OCI-LY1 (cell line): ENCODE measurements at regions not wholly inside any gene's neighbourhood (a gene's known extent, or its start where the extent isn't known, plus 50 kb on each side); places are given as distances from the start of the nearest gene placed in this dataset.

Source experiments
- H2AFZ ChIP-seq: fragments of 200-600 bp; sonication (generic), shearing (Covaris generic); 2 replicates; pipeline ENCODE4 v1.6.0; 2014; ENCODE audit warnings: antibody characterized with exemption, mild to moderate bottlenecking, low read length
- H3F3A ChIP-seq: fragments of 200-600 bp; sonication (generic), shearing (Covaris generic); 2 replicates; pipeline ENCODE4 v1.6.0; 2014; ENCODE audit warnings: mild to moderate bottlenecking, antibody characterized with exemption, low read length, moderate library complexity; ENCODE audit not compliant: insufficient read depth
- H3K27ac ChIP-seq: fragments of 200-600 bp; sonication (generic); 2 replicates; pipeline ENCODE4 v1.5.1; 2014; ENCODE audit warnings: low read length, mixed run types, mild to moderate bottlenecking, low read depth; ENCODE audit not compliant: poor library complexity, severe bottlenecking
- H3K27me3 ChIP-seq: fragments of 200-600 bp; sonication (generic); 2 replicates; pipeline ENCODE4 v1.6.0; 2014; ENCODE audit warnings: antibody characterized with exemption, mild to moderate bottlenecking, low read length, moderate library complexity; ENCODE audit not compliant: insufficient read depth
- H3K36me3 ChIP-seq: fragments of 200-600 bp; sonication (generic); 2 replicates; pipeline ENCODE4 v1.6.1; 2014; ENCODE audit warnings: mild to moderate bottlenecking, antibody characterized with exemption, low read length, moderate library complexity, mixed read lengths; ENCODE audit not compliant: insufficient read depth
- H3K4me1 ChIP-seq: fragments of 200-600 bp; sonication (generic); 2 replicates; pipeline ENCODE4 v1.5.1; 2014; ENCODE audit warnings: mild to moderate bottlenecking, low read length, moderate library complexity; ENCODE audit not compliant: insufficient read depth, severe bottlenecking
- H3K4me2 ChIP-seq: fragments of 200-600 bp; sonication (generic), shearing (Covaris generic); 2 replicates; pipeline ENCODE4 v1.6.1; 2014; ENCODE audit warnings: low read length
- H3K4me3 ChIP-seq: fragments of 200-600 bp; sonication (generic); 2 replicates; pipeline ENCODE4 v1.5.1; 2014; ENCODE audit warnings: low read length, low read depth, mild to moderate bottlenecking, mixed read lengths; ENCODE audit not compliant: poor library complexity, severe bottlenecking
- H3K79me2 ChIP-seq: fragments of 200-600 bp; shearing (Covaris generic); 2 replicates; pipeline ENCODE4 v1.6.1; 2016; ENCODE audit warnings: mixed run types, low read length, mixed read lengths; ENCODE audit not compliant: insufficient read depth
- H3K9ac ChIP-seq: fragments of 200-600 bp; sonication (generic), shearing (Covaris generic); 2 replicates; pipeline ENCODE4 v1.6.1; 2014; ENCODE audit warnings: mild to moderate bottlenecking, low read length, mixed read lengths
- H3K9me2 ChIP-seq: fragments of 200-600 bp; sonication (generic), shearing (Covaris generic); 2 replicates; pipeline ENCODE4 v1.6.1; 2014; ENCODE audit warnings: low read depth, mild to moderate bottlenecking, low read length, mixed read lengths
- H3K9me3 ChIP-seq: fragments of 200-600 bp; shearing (Covaris generic); 2 replicates; pipeline ENCODE4 v1.6.1; 2014; ENCODE audit warnings: low read length, mixed read lengths
- H4K20me1 ChIP-seq: fragments of 200-600 bp; sonication (generic), shearing (Covaris generic); 2 replicates; pipeline ENCODE4 v1.6.0; 2016; ENCODE audit warnings: mild to moderate bottlenecking, low read length; ENCODE audit not compliant: insufficient read depth
- EZH2 ChIP-seq: fragments of 200-600 bp; sonication (generic), shearing (Covaris generic); IDR thresholded peaks from 2 replicates; pipeline ENCODE4 v1.8.0; 2017; ENCODE audit warnings: borderline replicate concordance, mixed run types, mild to moderate bottlenecking, antibody characterized with exemption, low read length, moderate library complexity, mixed read lengths
- TF ChIP-seq, protein P1 (sequence below): fragments of 200-600 bp; sonication (generic), shearing (Covaris generic); IDR thresholded peaks from 2 replicates; pipeline ENCODE4 v1.5.1; 2017; ENCODE audit warnings: mild to moderate bottlenecking, antibody characterized with exemption, low read length, moderate library complexity, mixed read lengths

DNA sequence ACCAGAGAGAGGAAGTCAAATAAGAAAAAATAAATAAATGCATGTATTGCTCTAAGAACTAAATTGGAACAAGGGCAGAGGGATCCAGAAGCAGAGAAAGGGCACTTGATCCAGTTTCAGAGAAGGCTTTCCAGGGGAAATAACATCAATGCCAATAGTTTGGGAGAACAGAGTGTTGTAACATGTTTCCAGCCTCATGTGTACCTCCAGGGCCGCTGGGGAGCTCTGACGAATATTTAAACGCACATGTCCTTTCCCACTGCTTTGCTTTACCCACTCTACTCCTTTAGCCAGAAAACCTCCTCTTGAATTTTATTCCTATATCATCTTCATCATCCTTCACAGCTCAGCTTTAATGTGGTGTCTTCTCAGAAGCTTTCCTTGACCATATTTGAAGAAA lies 233.7 kb downstream of the ENC1 start:
- Histone ChIP-seq H3K4me1 (no peaks in the 10 kb centered on the region), H2AFZ (no peak overlapping the region), H4K20me1 (no peaks in the 10 kb centered on the region), H3K4me3 (no peak overlapping the region), H3K36me3 (no peaks in the 10 kb centered on the region), H3K27ac (no peak overlapping the region), H3K4me2 (no peak overlapping the region), H3K9me3 (no peaks in the 10 kb centered on the region), H3F3A (no peaks in the 10 kb centered on the region), H3K9me2 (no peaks in the 10 kb centered on the region), H3K79me2 (no peaks in the 10 kb centered on the region), H3K9ac (no peak overlapping the region), H3K27me3 (no peaks in the 10 kb centered on the region)
- TF ChIP-seq, protein P1, sequence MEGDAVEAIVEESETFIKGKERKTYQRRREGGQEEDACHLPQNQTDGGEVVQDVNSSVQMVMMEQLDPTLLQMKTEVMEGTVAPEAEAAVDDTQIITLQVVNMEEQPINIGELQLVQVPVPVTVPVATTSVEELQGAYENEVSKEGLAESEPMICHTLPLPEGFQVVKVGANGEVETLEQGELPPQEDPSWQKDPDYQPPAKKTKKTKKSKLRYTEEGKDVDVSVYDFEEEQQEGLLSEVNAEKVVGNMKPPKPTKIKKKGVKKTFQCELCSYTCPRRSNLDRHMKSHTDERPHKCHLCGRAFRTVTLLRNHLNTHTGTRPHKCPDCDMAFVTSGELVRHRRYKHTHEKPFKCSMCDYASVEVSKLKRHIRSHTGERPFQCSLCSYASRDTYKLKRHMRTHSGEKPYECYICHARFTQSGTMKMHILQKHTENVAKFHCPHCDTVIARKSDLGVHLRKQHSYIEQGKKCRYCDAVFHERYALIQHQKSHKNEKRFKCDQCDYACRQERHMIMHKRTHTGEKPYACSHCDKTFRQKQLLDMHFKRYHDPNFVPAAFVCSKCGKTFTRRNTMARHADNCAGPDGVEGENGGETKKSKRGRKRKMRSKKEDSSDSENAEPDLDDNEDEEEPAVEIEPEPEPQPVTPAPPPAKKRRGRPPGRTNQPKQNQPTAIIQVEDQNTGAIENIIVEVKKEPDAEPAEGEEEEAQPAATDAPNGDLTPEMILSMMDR: no peak
- TF ChIP-seq EZH2: no peak

DNA sequence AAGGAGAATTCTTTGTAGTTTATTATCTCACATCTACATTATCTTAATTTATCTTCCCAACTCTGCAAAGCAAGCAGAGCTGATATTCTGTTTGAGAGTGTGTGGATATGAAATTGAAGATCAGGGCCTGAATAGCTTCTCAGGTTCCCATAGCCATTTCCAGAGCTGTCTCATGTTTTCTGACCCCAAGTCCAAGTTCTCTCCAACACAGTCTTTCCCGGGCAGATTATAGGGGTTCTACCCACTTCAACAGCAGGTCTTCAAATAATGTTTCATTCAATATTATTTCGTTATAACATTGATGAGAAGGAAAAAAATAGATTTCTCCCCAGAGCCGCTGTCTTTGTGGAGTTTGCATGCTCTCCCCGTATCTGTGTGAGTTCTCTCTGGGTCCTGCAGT lies 234.9 kb downstream of the ENC1 start:
- Histone ChIP-seq H3K9me2 (no peaks in the 10 kb centered on the region), H2AFZ (no peak overlapping the region), H3K27ac (no peak overlapping the region), H3K9ac (no peak overlapping the region), H3K27me3 (no peaks in the 10 kb centered on the region), H3K4me1 (no peaks in the 10 kb centered on the region), H3K79me2 (no peaks in the 10 kb centered on the region), H4K20me1 (no peaks in the 10 kb centered on the region), H3F3A (no peaks in the 10 kb centered on the region), H3K4me2 (no peak overlapping the region), H3K4me3 (no peak overlapping the region), H3K9me3 (no peaks in the 10 kb centered on the region), H3K36me3 (no peaks in the 10 kb centered on the region)
- TF ChIP-seq, protein P1: no peak
- TF ChIP-seq EZH2: no peak

DNA sequence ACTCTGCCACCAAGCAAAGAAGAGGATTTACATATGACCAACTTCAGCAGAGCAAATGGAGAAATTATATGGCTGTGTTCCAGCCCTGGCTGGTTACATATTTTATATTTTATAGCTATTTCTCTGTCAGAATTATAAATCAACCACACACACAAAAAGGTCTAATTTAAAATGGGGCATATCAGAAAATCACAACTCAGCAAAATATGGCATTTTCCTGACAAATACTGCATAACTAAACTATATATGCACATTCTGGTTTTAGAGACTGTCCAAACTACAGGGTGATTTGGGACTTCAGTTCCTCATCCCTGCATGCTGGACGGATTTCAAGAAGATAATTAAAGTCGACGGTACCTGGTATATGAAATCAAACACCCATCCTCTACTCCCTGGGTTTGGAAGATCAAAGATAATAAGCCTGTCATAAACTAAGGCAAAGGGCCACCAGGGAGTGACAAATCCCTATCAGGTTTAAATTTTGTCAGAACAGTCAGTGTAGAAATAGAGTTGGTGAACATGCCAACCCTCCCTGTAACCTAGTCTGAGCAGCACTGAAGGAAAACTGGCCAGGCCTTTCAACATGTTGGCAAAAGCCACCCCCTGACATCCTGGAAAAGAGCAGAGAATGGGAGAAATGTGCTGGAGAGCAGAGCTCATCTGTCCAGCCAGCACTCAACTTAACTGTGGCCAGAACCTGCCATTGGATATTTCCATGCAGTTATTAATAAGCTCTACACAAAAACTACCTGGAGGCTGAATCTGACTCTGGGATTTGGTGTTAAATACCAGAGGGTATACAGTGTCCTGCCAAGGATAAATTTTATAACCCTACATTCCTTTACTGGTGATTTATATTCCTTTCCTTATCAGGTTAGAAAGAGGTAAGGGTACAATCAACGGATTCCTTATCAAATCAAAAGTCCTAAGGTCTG lies 235.7 kb downstream of the ENC1 start:
- no peaks in the 10 kb centered on the region for H3K4me1 ChIP-seq
- no peak overlapping the region for H3K27ac ChIP-seq
- no peaks in the 10 kb centered on the region for H3K79me2 ChIP-seq
- TF ChIP-seq, protein P1: no peak
- TF ChIP-seq EZH2: no peak
- H3K4me3 ChIP-seq: no peak overlapping the region
- H3K9ac ChIP-seq: no peak overlapping the region
- no peak overlapping the region for H3K4me2 ChIP-seq
- no peaks in the 10 kb centered on the region for H3K9me2 ChIP-seq
- no peaks in the 10 kb centered on the region for H3K36me3 ChIP-seq
- H3K9me3 ChIP-seq: no peaks in the 10 kb centered on the region
- H3K27me3 ChIP-seq: no peaks in the 10 kb centered on the region
- H3F3A ChIP-seq: no peaks in the 10 kb centered on the region
- no peaks in the 10 kb centered on the region for H4K20me1 ChIP-seq
- H2AFZ ChIP-seq: no peak overlapping the region
